HuH-7 (cell line): ENCODE measurements at regions not wholly inside any gene's neighbourhood (a gene's known extent, or its start where the extent isn't known, plus 50 kb on each side); places are given as distances from the start of the nearest gene placed in this dataset.
"Not testable (repeated sequence)": the region's sequence is repeated elsewhere in the genome, so short reads cannot be mapped to it uniquely, and the experiment has no call there.

Source experiments
- DNase-seq: peaks from one replicate; pipeline ENCODE4 v3.0.0; 2011; ENCODE audit warnings: low spot score

DNA sequence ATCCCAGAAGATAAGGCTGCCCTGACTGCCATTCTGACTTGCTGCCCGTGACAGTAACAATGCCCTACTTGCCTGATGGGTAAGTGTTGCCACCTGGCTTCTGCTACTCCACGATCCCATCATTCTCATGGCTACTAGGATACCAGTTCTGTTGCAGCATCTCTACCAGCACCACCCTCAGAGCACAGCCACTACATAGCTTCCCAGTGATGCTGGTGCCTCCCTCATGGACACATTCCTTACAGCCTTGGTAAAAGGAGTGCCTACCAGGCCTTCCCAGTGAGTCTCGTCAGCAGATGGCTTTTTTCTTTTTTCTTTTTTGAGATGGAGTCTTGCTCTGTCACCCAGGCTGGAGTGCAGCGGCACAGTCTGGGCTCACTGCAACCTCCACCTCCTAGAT lies 84.4 kb upstream of the CMKLR1 start:
- DNase-seq, result no peak

GRCh38 chr12:108421082-108421481 lies 82.0 kb upstream of the CMKLR1 start:
- not testable (repeated sequence) for DNase-seq

DNA sequence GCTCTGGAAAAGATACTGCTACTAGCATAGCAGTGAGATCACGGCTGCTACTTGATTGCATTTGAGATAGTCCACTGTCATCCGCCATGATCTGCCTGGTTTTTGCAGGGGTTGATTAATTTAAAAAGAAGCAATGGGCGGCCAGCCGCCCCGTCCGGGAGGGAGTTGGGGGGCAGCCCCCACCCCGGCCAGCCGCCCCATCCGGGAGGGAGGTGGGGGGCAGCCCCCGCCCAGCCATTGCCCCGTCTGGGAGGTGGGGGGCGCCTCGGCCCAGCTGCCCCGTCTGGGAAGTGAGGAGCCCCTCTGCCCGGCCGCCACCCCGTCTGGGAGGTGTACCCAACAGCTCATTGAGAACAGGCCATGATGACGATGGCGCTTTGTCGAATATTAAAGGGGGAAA lies 81.3 kb upstream of the CMKLR1 start:
- DNase-seq, result not testable (repeated sequence)

- no peak for DNase-seq
Measured at GRCh38 chr12:108419949-108420348, 80.8 kb upstream of the CMKLR1 start.

DNA sequence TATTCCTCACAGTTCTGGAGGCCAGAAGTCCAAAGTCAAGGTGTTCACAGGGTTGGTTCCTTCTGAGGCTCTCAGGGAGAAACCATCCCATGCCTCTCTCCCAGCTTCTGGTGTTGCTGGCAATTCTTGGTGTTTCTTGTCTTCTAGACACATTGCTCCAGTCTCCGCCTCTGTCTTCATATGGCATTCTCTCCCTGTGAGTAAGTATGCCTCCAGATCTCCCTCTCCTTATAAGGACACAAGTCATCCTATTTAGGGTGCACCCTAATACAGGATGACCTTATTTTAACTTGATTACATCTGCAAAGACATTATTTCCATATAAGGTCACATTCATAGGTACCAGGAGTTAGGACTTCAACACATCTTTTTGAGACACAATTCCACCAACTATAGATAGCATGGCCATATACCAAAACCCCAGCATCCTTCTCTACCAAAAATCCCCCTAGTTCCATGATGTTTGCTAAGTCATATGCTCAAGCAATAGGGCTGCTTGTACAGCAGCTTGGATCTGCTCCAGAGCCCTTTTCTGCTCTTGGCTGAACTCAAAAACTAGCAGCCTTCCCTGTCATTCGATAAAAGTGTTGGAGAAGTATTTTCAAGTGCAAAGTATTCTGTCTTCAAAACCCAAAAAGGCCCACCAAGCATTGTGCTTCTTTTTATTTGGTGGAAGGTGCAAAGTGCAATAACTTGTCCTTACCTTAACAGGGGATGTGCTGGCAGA lies 79.2 kb upstream of the CMKLR1 start:
- no peak for DNase-seq

GRCh38 chr12:108414021-108414420 lies 74.9 kb upstream of the CMKLR1 start:
- no peak for DNase-seq

- DNase-seq, result no peak
Measured at GRCh38 chr12:108410689-108411088, 71.6 kb upstream of the CMKLR1 start.

DNA sequence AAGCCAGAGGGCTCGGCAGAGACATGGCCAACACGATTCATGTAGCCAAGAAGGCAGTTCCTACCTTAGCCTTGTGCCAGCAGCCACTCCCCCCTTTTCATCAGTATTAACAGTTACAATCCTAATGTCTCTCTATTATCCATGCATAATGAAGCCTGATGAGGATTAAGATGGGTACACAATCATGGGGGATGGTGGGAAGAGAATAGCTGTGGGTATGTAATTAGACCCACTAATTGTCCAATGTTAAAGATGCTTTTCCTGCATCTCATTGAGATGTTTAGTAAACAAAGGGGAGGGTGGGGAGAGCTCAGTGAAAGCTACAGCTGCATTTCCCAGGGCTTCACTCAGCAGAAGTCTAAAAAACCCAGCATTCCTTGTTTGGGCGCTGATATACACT lies 70.4 kb upstream of the CMKLR1 start:
- no peak for DNase-seq

DNA sequence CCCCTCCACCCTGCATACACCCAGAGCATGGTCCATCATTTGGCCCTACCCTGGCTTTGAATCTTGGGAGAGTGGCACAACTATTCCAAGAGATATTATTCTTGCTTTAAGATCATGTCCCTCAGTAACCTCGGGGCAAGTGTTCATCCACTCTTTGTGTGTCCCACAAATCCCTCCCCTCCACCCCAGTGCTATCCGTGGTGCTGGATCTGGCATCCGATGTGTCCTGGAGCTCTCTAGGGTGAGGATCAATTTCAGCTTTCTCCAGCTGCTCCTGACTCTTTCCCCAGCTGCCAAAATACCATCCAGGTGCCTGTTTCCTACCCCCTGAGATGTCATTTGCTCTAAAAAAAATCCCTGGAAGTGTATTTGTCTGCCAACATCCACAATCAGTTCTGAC lies 64.8 kb upstream of the CMKLR1 start:
- no peak for DNase-seq

DNA sequence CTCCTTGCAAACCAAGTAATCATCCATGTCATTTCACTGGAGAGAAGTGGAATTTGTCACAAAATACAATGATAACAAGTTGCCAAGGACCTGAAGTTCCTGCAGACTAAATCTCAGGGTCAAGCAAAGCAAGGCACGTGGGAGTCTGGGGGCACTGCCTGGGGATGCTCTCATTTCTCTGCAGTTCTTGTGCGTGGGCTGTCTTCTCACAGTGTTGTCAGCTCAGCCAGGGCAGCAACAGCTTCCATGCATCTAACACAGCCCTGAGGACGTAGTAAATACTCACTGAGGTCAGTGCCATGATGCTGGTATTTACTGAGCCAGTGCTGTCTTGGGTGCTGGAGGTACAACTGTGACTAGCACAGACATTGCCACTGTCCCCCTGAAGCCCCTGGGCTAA lies 62.9 kb upstream of the CMKLR1 start:
- DNase-seq, result no peak

DNA sequence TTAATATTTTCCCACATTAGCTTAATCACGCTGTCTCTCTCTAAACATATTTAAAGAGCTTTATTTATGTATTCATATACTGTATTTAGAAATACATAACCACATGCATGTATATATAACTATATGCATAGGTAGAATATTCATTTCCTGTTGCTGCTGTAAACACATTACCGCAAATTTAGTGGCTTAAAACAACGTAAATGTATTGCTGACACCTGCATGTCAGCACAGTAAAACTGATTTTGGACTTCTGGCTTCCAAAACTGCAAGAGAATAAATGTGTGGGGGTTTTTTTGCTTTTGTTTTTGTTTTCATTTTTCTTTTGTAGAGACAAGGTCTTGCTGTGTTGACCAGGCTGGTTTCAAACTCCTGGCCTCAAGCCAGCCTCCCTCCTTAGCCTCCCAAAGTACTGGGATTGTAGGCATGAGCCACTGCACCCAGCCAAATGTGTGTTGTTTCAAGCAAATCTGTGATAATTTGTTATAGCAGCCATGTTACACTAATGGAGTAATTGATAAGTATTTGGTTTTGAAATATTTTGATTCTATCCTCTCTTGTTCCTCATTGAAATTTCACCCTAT lies 61.9 kb upstream of the CMKLR1 start:
- DNase-seq, result no peak

DNA sequence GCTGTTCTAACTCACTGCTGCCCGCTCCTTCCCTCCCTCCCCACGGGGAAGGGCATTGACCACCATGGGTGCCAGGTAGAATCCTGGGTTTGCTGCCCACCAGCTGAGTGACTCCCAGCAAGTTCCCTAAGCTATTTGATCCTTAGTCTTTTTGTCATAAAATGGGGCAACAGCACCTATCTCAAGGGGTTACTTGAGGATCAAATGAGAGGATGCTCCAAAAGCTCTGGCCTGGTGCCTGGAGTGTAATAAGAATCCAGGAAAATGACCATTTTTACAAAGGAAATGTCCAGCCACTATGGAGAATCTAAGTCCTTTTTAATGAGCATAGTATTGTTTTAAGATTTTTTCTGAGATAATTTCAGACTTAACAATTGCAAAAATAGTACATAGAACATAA lies 61.4 kb upstream of the CMKLR1 start:
- DNase-seq, result no peak

DNA sequence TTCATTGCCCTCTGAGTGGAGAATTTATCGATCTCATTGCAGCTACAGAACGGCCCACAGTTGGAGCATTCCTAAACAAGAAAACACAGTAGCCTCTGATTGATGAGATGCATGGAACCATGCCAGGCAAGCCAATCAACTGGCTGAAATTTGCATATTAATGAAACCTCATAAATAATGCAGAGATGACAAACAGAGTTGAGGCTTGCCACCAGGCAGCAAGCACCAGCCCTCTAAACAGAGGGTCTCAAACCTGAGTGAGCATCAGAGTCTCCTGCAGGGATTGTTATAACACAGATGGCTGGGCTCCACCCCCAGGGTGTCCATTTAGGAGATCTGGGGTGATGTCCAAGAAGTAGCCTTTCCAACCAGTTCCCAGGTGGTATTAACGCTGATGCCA lies 60.9 kb upstream of the CMKLR1 start:
- DNase-seq, result no peak

DNA sequence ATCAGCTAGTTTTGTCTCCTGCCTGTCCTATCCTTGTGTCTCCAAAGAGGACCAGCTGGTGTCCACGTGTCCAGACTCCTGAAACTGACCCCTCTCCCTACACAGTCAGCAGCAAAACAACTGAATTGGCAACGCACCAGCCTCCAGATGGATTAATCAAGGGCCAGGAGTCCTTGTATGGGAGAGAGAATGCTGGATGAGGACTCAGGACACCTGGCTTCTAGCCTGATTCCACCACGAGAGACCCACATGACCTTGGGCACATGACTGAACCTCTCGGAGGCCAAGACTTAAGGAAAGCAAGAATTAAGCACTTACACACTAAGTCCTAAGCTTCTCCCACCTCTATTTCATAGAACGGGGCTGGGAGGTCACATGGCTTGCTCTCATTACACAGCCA lies 60.4 kb upstream of the CMKLR1 start:
- no peak for DNase-seq

- DNase-seq, result no peak
Measured at GRCh38 chr12:108394196-108394595, 55.1 kb upstream of the CMKLR1 start.

DNA sequence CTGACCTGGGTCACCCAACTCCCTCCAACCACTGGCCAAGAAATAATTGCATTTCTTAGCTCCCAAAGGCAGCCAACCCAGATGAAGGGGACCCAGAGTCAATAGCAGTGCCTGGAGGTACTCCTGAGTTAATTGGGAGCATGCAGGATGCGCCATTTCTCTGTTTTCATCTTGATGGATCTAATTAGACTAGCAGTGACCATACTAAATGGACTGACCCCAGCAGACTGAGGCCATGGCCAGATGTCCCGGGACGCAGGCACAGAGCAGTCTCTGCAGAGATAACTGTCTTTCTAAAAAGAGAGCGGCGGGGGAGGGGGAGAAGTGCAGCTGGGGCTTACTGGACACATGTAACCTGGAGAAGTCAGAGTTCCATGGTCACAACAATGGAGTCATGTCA lies 53.2 kb upstream of the CMKLR1 start:
- no peak for DNase-seq

DNA sequence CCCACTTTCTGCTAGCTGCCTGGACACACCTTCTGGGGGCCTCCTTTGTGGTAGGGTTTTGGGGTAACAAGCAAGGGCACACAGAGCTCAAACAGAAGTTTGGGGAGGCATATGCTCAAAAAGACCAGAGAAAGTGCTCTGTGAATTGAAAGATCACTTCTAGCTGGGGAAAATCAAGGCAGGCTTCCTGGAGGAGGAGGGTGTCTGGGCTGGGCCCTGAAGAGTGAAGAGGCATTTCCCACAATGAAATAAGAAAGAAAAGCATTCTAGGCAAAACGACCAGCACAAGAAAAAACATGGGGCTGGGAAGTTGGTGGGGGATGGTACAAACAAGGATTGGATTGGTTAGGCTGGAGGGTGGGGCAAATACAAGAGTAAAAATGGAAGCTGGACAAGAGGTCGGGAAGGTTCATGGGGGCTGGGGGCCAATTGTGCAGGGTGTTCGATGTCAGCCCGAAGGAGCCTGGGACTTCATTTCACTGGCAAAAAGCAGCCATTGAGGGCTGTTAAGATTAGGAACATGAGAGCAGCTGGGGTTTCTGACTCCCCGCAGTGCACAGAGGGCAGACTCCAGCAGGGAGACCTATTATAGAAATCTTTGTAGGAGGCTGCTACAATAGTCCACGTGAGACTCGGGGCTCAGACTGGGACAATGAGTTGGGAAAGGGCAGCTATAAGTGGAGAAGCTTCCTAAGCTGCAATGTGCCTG lies 51.5 kb upstream of the CMKLR1 start:
- DNase-seq, result no peak

- no peak for DNase-seq
Measured at GRCh38 chr12:108389544-108389943, 50.4 kb upstream of the CMKLR1 start.
